CD4-positive, alpha-beta T cell (primary cell): ENCODE measurements at regions not wholly inside any gene's neighbourhood (a gene's known extent, or its start where the extent isn't known, plus 50 kb on each side); places are given as distances from the start of the nearest gene placed in this dataset.

Experiments
- ATAC-seq: fragments of 200-7000 bp; cut with Tn5 transposase; one replicate; pipeline ENCODE4 v1.10.0; 2022; ENCODE audit warnings: mild to moderate bottlenecking; ENCODE audit not compliant: poor library complexity
- CTCF ChIA-PET: fragments of 350-600 bp; sonication (Branson Sonifier 250); formaldehyde crosslinking; loops from one replicate; lab custom pipeline; 2021; ENCODE audit warnings: antibody characterized with exemption, inconsistent platforms; lab: Charles Lee
- POLR2A ChIA-PET: fragments of 350-600 bp; sonication (Branson Sonifier 250); formaldehyde crosslinking; loops from one replicate; lab custom pipeline; 2021; ENCODE audit warnings: antibody characterized with exemption, inconsistent platforms; lab: Charles Lee
- DNase-seq, 14 experiments: peaks; one replicate each; pipeline ENCODE4 v3.0.0-alpha.2; 2013 to 2020; ENCODE audit warnings: mixed read lengths in 2 of 14
- H3K27ac ChIP-seq, 2 donors: one replicate each; pipeline versions ENCODE4 v1.5.1 to v1.7.0; 2013; ENCODE audit warnings: low read length in 2 of 2, low read depth in 1 of 2, mild to moderate bottlenecking in 1 of 2
- H3K27me3 ChIP-seq, 2 experiments: 1 replicate in 1 of 2; 2 replicates in 1 of 2; pipeline versions ENCODE4 v1.6.1 to v1.7.0; 2013; ENCODE audit warnings: low read length in 2 of 2, control low read depth in 1 of 2, mild to moderate bottlenecking in 1 of 2, moderate library complexity in 1 of 2; ENCODE audit not compliant: insufficient read depth in 2 of 2, control insufficient read depth in 1 of 2
- H3K36me3 ChIP-seq: one replicate; pipeline ENCODE4 v1.6.1; 2013; ENCODE audit warnings: low read length, control low read depth; ENCODE audit not compliant: insufficient read depth
- H3K4me1 ChIP-seq: one replicate; pipeline ENCODE4 v1.6.1; 2013; ENCODE audit warnings: low read length, control low read depth; ENCODE audit not compliant: insufficient read depth
- H3K4me3 ChIP-seq: one replicate; pipeline ENCODE4 v1.5.1; 2013; ENCODE audit warnings: mild to moderate bottlenecking, low read length, moderate library complexity
- H3K9me3 ChIP-seq, 2 experiments: 1 replicate in 1 of 2; 2 replicates in 1 of 2; pipeline versions ENCODE4 v1.6.1 to v1.7.0; 2013; ENCODE audit warnings: low read length in 2 of 2, mild to moderate bottlenecking in 2 of 2, control low read depth in 1 of 2, moderate library complexity in 1 of 2; ENCODE audit not compliant: control insufficient read depth in 1 of 2, insufficient read depth in 1 of 2
- H3K27ac Mint-ChIP-seq: one replicate; pipeline ENCODE4 v1.8.0; 2020; ENCODE audit warnings: mixed read lengths
- H3K27me3 Mint-ChIP-seq: one replicate; pipeline ENCODE4 v1.8.0; 2021; ENCODE audit warnings: mixed read lengths
- H3K36me3 Mint-ChIP-seq: one replicate; pipeline ENCODE4 v1.8.0; 2021; ENCODE audit warnings: low read depth, mixed read lengths
- H3K4me1 Mint-ChIP-seq: one replicate; pipeline ENCODE4 v1.8.0; 2021; ENCODE audit warnings: low read depth, mixed read lengths
- H3K4me3 Mint-ChIP-seq: one replicate; pipeline ENCODE4 v1.8.0; 2020; ENCODE audit warnings: mild to moderate bottlenecking, mixed read lengths
- H3K9me3 Mint-ChIP-seq: one replicate; pipeline ENCODE4 v1.8.0; 2020; ENCODE audit warnings: mixed read lengths
- intact Hi-C, 2 experiments: fragments of 100-400 bp; cut with DNase I in 1 of 2; cut with micrococcal nuclease in 1 of 2; formaldehyde crosslinking; loops; one replicate each; pipeline versions ENCODE4 v1.15.1 to v1.9.0; 2023 to 2025; cut with DNase I, micrococcal nuclease
- TF ChIP-seq, protein P1 (sequence below): fragments of 200-600 bp; IDR thresholded peaks from one replicate; pipeline ENCODE4 v1.8.0; 2022; ENCODE audit warnings: antibody characterized with exemption, mild to moderate bottlenecking

DNA sequence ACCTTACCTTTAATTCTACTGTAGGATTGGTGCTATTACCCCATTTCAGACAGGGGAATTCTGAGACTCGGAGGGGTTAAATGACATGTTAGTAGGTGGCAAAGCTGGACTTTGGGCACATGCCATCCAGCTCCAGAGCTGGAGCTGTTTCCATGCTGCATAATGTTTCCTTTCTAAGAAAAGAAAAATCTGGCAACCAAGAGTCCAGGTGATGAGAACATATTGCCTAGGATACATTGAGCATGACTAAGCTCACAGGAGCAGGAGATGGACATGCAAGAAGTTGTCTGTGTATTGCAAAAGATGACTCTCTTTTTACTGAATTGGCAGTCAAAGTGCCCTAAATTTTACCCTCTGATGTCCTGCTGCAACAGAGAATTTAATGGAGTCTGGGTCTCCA is 150.8 kb upstream of the SYT13 start:
- H3K4me1 Mint-ChIP-seq, result no peaks in the 10 kb centered on the region
- CTCF ChIA-PET, result no interaction called here
- POLR2A ChIA-PET, result no interaction called here
- DNase-seq (no peak), ATAC-seq (no peak)
- H3K27me3 Mint-ChIP-seq, result peaks cover 34% of the 10 kb centered on the region
- TF ChIP-seq, protein P1, sequence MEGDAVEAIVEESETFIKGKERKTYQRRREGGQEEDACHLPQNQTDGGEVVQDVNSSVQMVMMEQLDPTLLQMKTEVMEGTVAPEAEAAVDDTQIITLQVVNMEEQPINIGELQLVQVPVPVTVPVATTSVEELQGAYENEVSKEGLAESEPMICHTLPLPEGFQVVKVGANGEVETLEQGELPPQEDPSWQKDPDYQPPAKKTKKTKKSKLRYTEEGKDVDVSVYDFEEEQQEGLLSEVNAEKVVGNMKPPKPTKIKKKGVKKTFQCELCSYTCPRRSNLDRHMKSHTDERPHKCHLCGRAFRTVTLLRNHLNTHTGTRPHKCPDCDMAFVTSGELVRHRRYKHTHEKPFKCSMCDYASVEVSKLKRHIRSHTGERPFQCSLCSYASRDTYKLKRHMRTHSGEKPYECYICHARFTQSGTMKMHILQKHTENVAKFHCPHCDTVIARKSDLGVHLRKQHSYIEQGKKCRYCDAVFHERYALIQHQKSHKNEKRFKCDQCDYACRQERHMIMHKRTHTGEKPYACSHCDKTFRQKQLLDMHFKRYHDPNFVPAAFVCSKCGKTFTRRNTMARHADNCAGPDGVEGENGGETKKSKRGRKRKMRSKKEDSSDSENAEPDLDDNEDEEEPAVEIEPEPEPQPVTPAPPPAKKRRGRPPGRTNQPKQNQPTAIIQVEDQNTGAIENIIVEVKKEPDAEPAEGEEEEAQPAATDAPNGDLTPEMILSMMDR, result no peak
- no peaks in the 10 kb centered on the region for H3K36me3 Mint-ChIP-seq
- H3K27ac Mint-ChIP-seq, result no peak overlapping the region
- Histone ChIP-seq H3K27ac (no peak overlapping the region), H3K4me1 (no peaks in the 10 kb centered on the region), H3K4me3 (no peak overlapping the region), H3K9me3 (no peaks in the 10 kb centered on the region), H3K27me3 (no peaks in the 10 kb centered on the region), H3K36me3 (no peaks in the 10 kb centered on the region)
- intact Hi-C loops, result no loop called here
- H3K4me3 Mint-ChIP-seq, result no peak overlapping the region
- peaks cover 4% of the 10 kb centered on the region for H3K9me3 Mint-ChIP-seq

DNA sequence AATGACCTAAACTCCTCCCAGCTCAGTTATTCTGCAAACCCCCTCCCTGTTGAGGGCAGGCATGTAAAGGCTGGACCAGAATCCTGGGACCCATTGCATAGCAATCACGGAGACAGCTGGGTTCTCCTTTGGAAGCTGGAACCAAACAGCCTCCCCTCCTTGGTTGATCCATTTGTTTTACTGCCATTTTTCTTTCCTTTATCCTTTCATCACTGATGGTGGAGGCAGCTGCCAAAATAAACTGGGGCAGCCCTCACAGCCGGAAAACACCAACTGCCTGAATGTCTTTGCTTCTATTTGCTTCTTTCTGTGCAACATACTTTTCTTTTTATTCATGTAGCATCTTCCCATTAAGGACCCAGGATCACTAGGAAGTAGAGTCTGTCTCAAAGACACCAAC is 150.0 kb upstream of the SYT13 start:
- Mint-ChIP-seq H3K27me3 (peaks cover 32% of the 10 kb centered on the region), H3K9me3 (peaks cover 4% of the 10 kb centered on the region), H3K36me3 (no peaks in the 10 kb centered on the region), H3K4me1 (no peaks in the 10 kb centered on the region), H3K4me3 (no peak overlapping the region), H3K27ac (no peak overlapping the region)
- H3K36me3 ChIP-seq, result no peaks in the 10 kb centered on the region
- TF ChIP-seq, protein P1, result no peak
- DNase-seq (no peak), ATAC-seq (no peak)
- H3K4me3 ChIP-seq, result no peak overlapping the region
- ChIA-PET POLR2A (no interaction called here), CTCF (no interaction called here)
- no peaks in the 10 kb centered on the region for H3K4me1 ChIP-seq
- no peaks in the 10 kb centered on the region for H3K27me3 ChIP-seq
- intact Hi-C loops, result no loop called here
- no peaks in the 10 kb centered on the region for H3K9me3 ChIP-seq
- H3K27ac ChIP-seq, result no peak overlapping the region

DNA sequence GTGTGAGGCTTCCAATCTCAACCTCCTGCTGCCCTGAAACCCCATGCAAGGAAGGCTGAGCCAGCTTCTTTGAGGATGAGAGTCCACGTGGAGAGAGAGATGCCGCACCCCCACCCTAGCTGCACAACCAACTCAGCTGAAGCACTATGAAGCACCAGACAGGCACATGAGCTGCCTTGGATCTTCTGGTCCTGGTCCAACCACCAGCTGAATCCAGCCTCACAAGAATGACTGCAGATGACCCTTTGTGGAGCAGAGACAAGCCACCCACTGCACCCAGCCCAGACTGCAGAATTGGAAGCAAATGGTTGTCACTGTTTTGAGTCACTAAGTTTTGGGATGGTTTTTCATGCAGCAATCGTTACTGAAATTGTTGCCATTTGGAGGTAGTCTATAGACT is 149.6 kb upstream of the SYT13 start:
- intact Hi-C loops, result no loop called here
- DNase-seq (no peak), ATAC-seq (no peak)
- peaks cover 4% of the 10 kb centered on the region for H3K9me3 Mint-ChIP-seq
- no peak overlapping the region for H3K4me3 Mint-ChIP-seq
- no peaks in the 10 kb centered on the region for H3K36me3 ChIP-seq
- no peaks in the 10 kb centered on the region for H3K9me3 ChIP-seq
- ChIA-PET POLR2A (no interaction called here), CTCF (no interaction called here)
- no peak overlapping the region for H3K4me3 ChIP-seq
- H3K36me3 Mint-ChIP-seq, result no peaks in the 10 kb centered on the region
- H3K27ac ChIP-seq, result no peak overlapping the region
- peaks cover 28% of the 10 kb centered on the region for H3K27me3 Mint-ChIP-seq
- no peak overlapping the region for H3K27ac Mint-ChIP-seq
- TF ChIP-seq, protein P1, result no peak
- no peaks in the 10 kb centered on the region for H3K4me1 Mint-ChIP-seq
- H3K4me1 ChIP-seq, result no peaks in the 10 kb centered on the region
- no peaks in the 10 kb centered on the region for H3K27me3 ChIP-seq
